ENCODE measurements at regions not wholly inside any gene's neighbourhood (a gene's known extent, or its start where the extent isn't known, plus 50 kb on each side); places are given as distances from the start of the nearest gene placed in this dataset.

DNA sequence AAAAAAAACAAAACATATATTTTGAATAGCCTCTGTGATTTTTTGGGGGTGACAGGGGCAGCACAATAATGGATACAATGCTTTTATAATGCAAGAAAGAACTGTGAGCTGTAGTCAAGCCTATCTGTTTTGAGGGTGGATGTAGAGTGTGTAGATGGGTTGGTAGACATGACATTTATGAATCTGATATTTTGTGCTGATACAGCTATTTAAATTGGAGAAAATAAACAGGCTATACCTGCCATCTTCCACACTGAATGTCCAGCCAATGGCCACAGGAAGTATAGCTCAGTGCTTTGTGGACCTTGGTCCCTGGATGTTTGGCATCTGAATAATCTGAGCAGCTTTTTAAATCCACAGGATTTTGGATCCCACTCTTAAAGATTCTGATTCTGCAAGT, 175.0 kb downstream of the NEDD1 start:
- no peak for DNase-seq (ENCODE audit: low read depth)
- no peak overlapping the region for H3K4me3 ChIP-seq (replicated peaks; ENCODE audit: low read depth, low read length)
- TF ChIP-seq, protein P1, sequence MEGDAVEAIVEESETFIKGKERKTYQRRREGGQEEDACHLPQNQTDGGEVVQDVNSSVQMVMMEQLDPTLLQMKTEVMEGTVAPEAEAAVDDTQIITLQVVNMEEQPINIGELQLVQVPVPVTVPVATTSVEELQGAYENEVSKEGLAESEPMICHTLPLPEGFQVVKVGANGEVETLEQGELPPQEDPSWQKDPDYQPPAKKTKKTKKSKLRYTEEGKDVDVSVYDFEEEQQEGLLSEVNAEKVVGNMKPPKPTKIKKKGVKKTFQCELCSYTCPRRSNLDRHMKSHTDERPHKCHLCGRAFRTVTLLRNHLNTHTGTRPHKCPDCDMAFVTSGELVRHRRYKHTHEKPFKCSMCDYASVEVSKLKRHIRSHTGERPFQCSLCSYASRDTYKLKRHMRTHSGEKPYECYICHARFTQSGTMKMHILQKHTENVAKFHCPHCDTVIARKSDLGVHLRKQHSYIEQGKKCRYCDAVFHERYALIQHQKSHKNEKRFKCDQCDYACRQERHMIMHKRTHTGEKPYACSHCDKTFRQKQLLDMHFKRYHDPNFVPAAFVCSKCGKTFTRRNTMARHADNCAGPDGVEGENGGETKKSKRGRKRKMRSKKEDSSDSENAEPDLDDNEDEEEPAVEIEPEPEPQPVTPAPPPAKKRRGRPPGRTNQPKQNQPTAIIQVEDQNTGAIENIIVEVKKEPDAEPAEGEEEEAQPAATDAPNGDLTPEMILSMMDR (IDR thresholded peaks at IDR 0.05; ENCODE audit: low read length, missing control alignments): no peak

DNA sequence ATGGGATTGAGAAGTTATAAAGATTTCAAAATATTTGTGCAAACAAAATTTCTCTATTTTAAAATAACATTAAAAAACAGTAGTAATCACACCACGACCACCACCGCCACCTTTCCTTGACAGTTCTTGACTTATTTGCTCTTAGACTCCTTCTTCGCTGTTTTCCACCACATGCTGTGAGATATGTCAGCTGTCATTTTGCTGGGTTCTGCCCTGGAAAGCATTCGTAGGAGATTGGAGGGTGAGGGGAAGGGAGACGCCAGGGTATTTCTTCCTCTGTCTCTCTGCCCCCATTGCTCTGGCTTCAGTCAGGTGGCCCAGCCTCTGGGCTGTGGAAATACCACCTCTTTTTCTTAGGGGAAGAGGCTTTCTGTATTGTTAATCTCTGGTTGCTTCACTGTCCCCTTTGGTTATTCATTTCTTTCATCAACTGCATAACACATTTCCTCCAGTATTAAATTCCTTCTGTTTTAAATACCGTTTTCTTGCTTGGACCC, 186.2 kb downstream of the NEDD1 start:
- no peak overlapping the region for H3K4me3 ChIP-seq (replicated peaks; ENCODE audit: low read depth, low read length)
- TF ChIP-seq, protein P1 (IDR thresholded peaks at IDR 0.05; ENCODE audit: low read length, missing control alignments): no peak
- no peak for DNase-seq (ENCODE audit: low read depth)

DNA sequence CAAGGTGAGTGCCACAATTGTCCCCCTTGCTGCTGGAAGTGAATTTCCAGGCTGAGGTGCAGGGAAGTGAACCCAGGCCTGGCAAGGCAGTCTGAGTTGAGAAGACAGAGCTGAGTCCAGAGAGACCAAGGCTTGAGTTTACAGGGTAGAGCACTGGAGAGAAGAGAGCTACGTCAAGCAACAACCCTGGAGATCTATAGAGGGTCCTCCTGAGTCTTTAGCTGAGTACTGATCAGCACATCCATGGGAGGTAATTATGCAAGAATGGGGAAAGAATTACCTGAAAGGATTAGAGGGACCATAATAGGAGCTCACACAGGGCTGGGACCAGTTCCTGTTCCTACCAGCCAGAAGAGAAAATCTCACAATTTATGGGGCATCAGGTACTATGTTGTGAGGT, 190.7 kb downstream of the NEDD1 start:
- no peak for DNase-seq (ENCODE audit: low read depth)
- TF ChIP-seq, protein P1 (IDR thresholded peaks at IDR 0.05; ENCODE audit: low read length, missing control alignments): no peak
- H3K4me3 ChIP-seq (replicated peaks; ENCODE audit: low read depth, low read length): no peak overlapping the region

DNA sequence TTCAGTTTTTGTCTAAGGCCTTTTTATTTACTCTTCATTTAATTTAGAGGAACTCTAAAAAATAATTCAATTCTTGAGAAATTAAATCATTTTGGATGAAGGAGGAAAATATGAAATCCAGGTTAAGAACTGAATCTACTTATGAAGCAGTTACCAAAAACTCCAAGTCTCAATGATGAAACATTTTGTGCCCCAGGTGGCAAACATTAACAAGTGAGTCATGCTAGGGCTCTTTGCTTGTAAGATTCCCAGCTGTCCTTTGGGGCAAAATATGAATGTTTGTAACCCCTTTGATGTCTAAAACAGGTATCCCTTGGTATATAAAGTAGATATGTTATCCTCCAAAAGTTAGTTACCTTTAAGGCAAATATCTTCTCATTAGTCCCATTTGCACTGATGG, 202.4 kb downstream of the NEDD1 start:
- TF ChIP-seq, protein P1 (IDR thresholded peaks at IDR 0.05; ENCODE audit: low read length, missing control alignments): no peak
- H3K4me3 ChIP-seq (replicated peaks; ENCODE audit: low read depth, low read length): no peak overlapping the region
- DNase-seq (ENCODE audit: low read depth): no peak

DNA sequence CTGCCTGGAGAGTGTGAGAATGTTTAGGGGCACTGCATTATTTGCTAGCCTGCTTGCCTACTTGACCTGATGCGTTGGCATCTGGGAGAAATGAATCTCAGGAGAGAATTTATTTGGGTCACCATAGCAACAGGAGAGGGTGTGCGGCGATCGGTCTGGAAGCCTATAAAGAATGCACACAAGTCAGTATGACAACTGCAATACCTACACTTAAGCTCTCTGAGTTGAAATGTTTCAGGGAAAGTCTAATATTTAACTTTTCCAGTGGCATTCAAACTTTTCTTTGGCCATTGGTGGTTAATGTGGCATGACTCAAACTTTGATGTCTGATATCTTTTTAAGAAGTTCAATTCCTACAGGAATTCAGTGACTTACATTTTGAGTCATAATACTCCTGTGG, 205.1 kb downstream of the NEDD1 start:
- H3K4me3 ChIP-seq (replicated peaks; ENCODE audit: low read depth, low read length): no peak overlapping the region
- DNase-seq (ENCODE audit: low read depth): no peak
- TF ChIP-seq, protein P1 (IDR thresholded peaks at IDR 0.05; ENCODE audit: low read length, missing control alignments): no peak

DNA sequence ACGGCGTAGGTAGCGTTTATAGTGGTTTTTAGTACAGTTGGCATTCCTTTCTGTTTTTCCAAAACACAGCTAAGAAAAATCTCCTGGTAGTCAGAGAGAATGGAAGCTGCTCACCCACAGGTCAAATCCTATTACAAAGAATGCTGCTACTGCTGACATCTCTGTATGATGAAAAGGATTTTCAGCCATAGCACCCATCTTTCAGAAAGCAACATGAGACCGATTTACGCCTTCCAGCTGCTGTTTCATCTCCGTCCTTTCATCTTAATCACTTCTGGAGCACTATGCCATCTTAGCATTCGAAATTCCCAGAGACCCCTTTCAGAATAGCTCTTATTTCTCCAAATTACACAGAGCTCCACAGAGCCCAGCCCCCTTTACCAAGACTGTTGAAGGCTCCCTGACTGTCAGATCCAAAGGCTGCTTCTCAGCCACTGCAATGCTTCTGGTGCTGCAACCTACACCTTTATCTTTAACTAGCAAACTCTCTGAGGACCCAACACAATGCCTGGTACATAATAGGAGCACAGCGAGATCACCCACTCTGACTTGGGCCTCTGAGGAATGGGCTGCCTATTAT, 211.8 kb downstream of the NEDD1 start:
- no peak for DNase-seq (ENCODE audit: low read depth)
- TF ChIP-seq, protein P1 (IDR thresholded peaks at IDR 0.05; ENCODE audit: low read length, missing control alignments): no peak
- H3K4me3 ChIP-seq (replicated peaks; ENCODE audit: low read depth, low read length): no peak overlapping the region

DNA sequence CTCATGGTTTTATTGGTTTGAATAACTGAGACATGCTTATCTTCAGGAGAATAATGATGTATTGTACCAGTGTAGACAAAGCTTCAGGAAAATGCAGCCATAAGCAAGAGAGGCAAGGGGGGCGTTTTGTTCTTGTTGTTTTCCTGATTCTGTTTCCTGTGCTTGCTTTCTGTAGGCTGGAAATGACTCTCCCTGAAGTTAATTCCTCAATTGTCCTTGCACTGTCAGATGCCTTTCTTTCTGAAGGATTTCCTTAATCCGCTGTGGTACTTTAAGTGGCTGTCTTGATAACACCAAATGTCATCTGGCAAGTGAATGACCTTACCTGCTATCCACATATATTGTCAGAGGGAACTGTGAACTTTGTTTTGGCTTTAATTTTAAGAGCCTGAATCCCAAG, 220.0 kb downstream of the NEDD1 start:
- H3K4me3 ChIP-seq (replicated peaks; ENCODE audit: low read depth, low read length): no peak overlapping the region
- TF ChIP-seq, protein P1 (IDR thresholded peaks at IDR 0.05; ENCODE audit: low read length, missing control alignments): no peak
- DNase-seq (ENCODE audit: low read depth): no peak

Data from fibroblast of pulmonary artery (primary cell).